ENCODE measurements at regions not wholly inside any gene's neighbourhood (a gene's known extent, or its start where the extent isn't known, plus 50 kb on each side); places are given as distances from the start of the nearest gene placed in this dataset.

- intact Hi-C loops (cut with DNase I), result no loop called here
- H3K27ac ChIP-seq (ENCODE audit: low read depth in 2 of 2, low read length in 2 of 2), result no peak overlapping the region
- no peak overlapping the region for H3K4me3 ChIP-seq (ENCODE audit: low read length in 3 of 3)
- H3K9ac ChIP-seq (ENCODE audit: low read length in 3 of 3), result no peak overlapping the region
- no peak for TF ChIP-seq CTCF (IDR thresholded peaks at IDR 0.05; ENCODE audit: borderline replicate concordance, extremely low read depth, insufficient read depth)
- no peaks in the 10 kb centered on the region for H3K36me3 ChIP-seq (ENCODE audit: control insufficient read depth in 2 of 3, insufficient read depth in 3 of 3, low read length in 3 of 3)
- no peaks in the 10 kb centered on the region for H3K9me3 ChIP-seq (ENCODE audit: control insufficient read depth in 2 of 3, insufficient read depth in 1 of 3, low read length in 3 of 3)
- no peak for DNase-seq
- H3K27me3 ChIP-seq (ENCODE audit: control insufficient read depth, insufficient read depth, low read length), result no peaks in the 10 kb centered on the region
- H3K4me1 ChIP-seq (ENCODE audit: control insufficient read depth in 2 of 3, insufficient read depth in 2 of 3, low read depth in 1 of 3, low read length in 3 of 3), result peaks cover 0 to 6% (median 0%) of the 10 kb centered on the region in 3 donors
- FAIRE-seq, result no peak
These were observed 137.1 kb downstream of the DUSP6 start for GRCh38 chr12:89215196-89215595.

- Histone ChIP-seq H3K36me3 (ENCODE audit: control insufficient read depth in 2 of 3, insufficient read depth in 3 of 3, low read length in 3 of 3) (no peaks in the 10 kb centered on the region), H3K9me3 (ENCODE audit: control insufficient read depth in 2 of 3, insufficient read depth in 1 of 3, low read length in 3 of 3) (no peaks in the 10 kb centered on the region), H3K4me1 (ENCODE audit: control insufficient read depth in 2 of 3, insufficient read depth in 2 of 3, low read depth in 1 of 3, low read length in 3 of 3) (peaks cover 0 to 6% (median 0%) of the 10 kb centered on the region in 3 donors), H3K27ac (ENCODE audit: low read depth in 2 of 2, low read length in 2 of 2) (no peak overlapping the region), H3K4me3 (ENCODE audit: low read length in 3 of 3) (no peak overlapping the region), H3K27me3 (ENCODE audit: control insufficient read depth, insufficient read depth, low read length) (no peaks in the 10 kb centered on the region), H3K9ac (ENCODE audit: low read length in 3 of 3) (no peak overlapping the region)
- DNase-seq (no peak), FAIRE-seq (no peak)
- no peak for TF ChIP-seq CTCF (IDR thresholded peaks at IDR 0.05; ENCODE audit: borderline replicate concordance, extremely low read depth, insufficient read depth)
- intact Hi-C loops (cut with DNase I), result no loop called here
These were observed 138.6 kb downstream of the DUSP6 start for GRCh38 chr12:89213747-89214146.

- intact Hi-C loops (cut with DNase I), result no loop called here
- no peaks in the 10 kb centered on the region for H3K36me3 ChIP-seq (ENCODE audit: control insufficient read depth in 2 of 3, insufficient read depth in 3 of 3, low read length in 3 of 3)
- TF ChIP-seq CTCF (IDR thresholded peaks at IDR 0.05; ENCODE audit: borderline replicate concordance, extremely low read depth, insufficient read depth), result no peak
- H3K27me3 ChIP-seq (ENCODE audit: control insufficient read depth, insufficient read depth, low read length), result no peaks in the 10 kb centered on the region
- no peak for FAIRE-seq
- DNase-seq, result no peak
- H3K4me3 ChIP-seq (ENCODE audit: low read length in 3 of 3), result no peak overlapping the region
- no peak overlapping the region for H3K27ac ChIP-seq (ENCODE audit: low read depth in 2 of 2, low read length in 2 of 2)
- H3K4me1 ChIP-seq (ENCODE audit: control insufficient read depth in 2 of 3, insufficient read depth in 2 of 3, low read depth in 1 of 3, low read length in 3 of 3), result peaks cover 0 to 6% (median 0%) of the 10 kb centered on the region in 3 donors
- H3K9ac ChIP-seq (ENCODE audit: low read length in 3 of 3), result no peak overlapping the region
- no peaks in the 10 kb centered on the region for H3K9me3 ChIP-seq (ENCODE audit: control insufficient read depth in 2 of 3, insufficient read depth in 1 of 3, low read length in 3 of 3)
These were observed 139.2 kb downstream of the DUSP6 start for GRCh38 chr12:89213139-89213538.

- Histone ChIP-seq H3K4me3 (ENCODE audit: low read length in 3 of 3) (no peak overlapping the region), H3K27ac (ENCODE audit: low read depth in 2 of 2, low read length in 2 of 2) (no peak overlapping the region), H3K27me3 (ENCODE audit: control insufficient read depth, insufficient read depth, low read length) (no peaks in the 10 kb centered on the region), H3K36me3 (ENCODE audit: control insufficient read depth in 2 of 3, insufficient read depth in 3 of 3, low read length in 3 of 3) (no peaks in the 10 kb centered on the region), H3K4me1 (ENCODE audit: control insufficient read depth in 2 of 3, insufficient read depth in 2 of 3, low read depth in 1 of 3, low read length in 3 of 3) (peaks cover 0 to 6% (median 0%) of the 10 kb centered on the region in 3 donors), H3K9ac (ENCODE audit: low read length in 3 of 3) (no peak overlapping the region), H3K9me3 (ENCODE audit: control insufficient read depth in 2 of 3, insufficient read depth in 1 of 3, low read length in 3 of 3) (no peaks in the 10 kb centered on the region)
- no peak for FAIRE-seq
- DNase-seq, result peak in 2 of 5 donors; percentile 53 to 70
- no peak for TF ChIP-seq CTCF (IDR thresholded peaks at IDR 0.05; ENCODE audit: borderline replicate concordance, extremely low read depth, insufficient read depth)
- intact Hi-C loops (cut with DNase I), result no loop called here
These were observed 139.9 kb downstream of the DUSP6 start for GRCh38 chr12:89212339-89212771.

Measured in kidney (tissue), 13 donors.